H1 (cell line): ENCODE measurements at regions not wholly inside any gene's neighbourhood (a gene's known extent, or its start where the extent isn't known, plus 50 kb on each side); places are given as distances from the start of the nearest gene placed in this dataset.

Experiments used
- CTCF ChIA-PET: fragments of 300-600 bp; sonication (Branson Sonifier 250); formaldehyde crosslinking; loops from one replicate; lab custom pipeline; 2021; ENCODE audit not compliant: partially characterized antibody; lab: Charles Lee
- POLR2A ChIA-PET: fragments of 300-600 bp; sonication (Branson Sonifier 250); formaldehyde crosslinking; loops from one replicate; lab custom pipeline; 2021; ENCODE audit warnings: inconsistent platforms; ENCODE audit not compliant: partially characterized antibody; lab: Charles Lee
- DNase-seq, 2 experiments: peaks; one replicate each; pipeline versions ENCODE4 v3.0.0 to v3.0.0-alpha.2; 2010 to 2022; ENCODE audit warnings: low spot score in 2 of 2, low read depth in 1 of 2, mixed read lengths in 1 of 2
- FAIRE-seq: peaks from 2 replicates; lab custom pipeline; 2011; peaks lifted over from hg19 to GRCh38; lab: Jason Lieb, UNC
- H2AFZ ChIP-seq: 2 replicates; pipeline ENCODE4 v1.8.1; 2012; ENCODE audit warnings: low read length, inconsistent platforms
- H2AK5ac ChIP-seq: 2 replicates; pipeline ENCODE4 v1.6.1; 2013; ENCODE audit warnings: low read depth, low read length
- H2BK120ac ChIP-seq: replicated peaks from 2 replicates; pipeline ENCODE3; 2013; ENCODE audit warnings: low read depth, low read length, inconsistent platforms
- H2BK12ac ChIP-seq: 2 replicates; pipeline ENCODE4 v1.6.1; 2013; ENCODE audit warnings: low read depth, low read length
- H2BK15ac ChIP-seq: 2 replicates; pipeline ENCODE4 v1.6.1; 2013; ENCODE audit warnings: low read length
- H2BK20ac ChIP-seq: 2 replicates; pipeline ENCODE4 v1.6.1; 2013; ENCODE audit warnings: low read length
- H2BK5ac ChIP-seq: 2 replicates; pipeline ENCODE4 v1.6.1; 2013; ENCODE audit warnings: low read depth, low read length
- H3K14ac ChIP-seq: 2 replicates; pipeline ENCODE4 v1.6.1; 2013; ENCODE audit warnings: inconsistent platforms; ENCODE audit not compliant: insufficient read length
- H3K18ac ChIP-seq: 2 replicates; pipeline ENCODE4 v1.6.1; 2013; ENCODE audit warnings: low read length; ENCODE audit errors: extremely low read depth
- H3K23ac ChIP-seq: 2 replicates; pipeline ENCODE4 v1.6.1; 2013; ENCODE audit warnings: inconsistent platforms; ENCODE audit not compliant: insufficient read length
- H3K23me2 ChIP-seq: 2 replicates; pipeline ENCODE4 v1.6.1; 2013; ENCODE audit warnings: low read depth, low read length
- H3K27ac ChIP-seq: 2 replicates; pipeline ENCODE4 v1.6.1; 2011; ENCODE audit warnings: low read depth, low read length, inconsistent platforms
- H3K27me3 ChIP-seq, 4 experiments: replicated peaks in 1 of 4; 1 replicate in 1 of 4; 2 replicates in 3 of 4; pipeline versions ENCODE4 v1.6.1 to v1.8.1; 2011 to 2013; ENCODE audit warnings: low read length in 3 of 4, mild to moderate bottlenecking in 3 of 4, inconsistent platforms in 2 of 4, mixed read lengths in 2 of 4, moderate library complexity in 1 of 4; ENCODE audit not compliant: control insufficient read depth in 3 of 4, insufficient read depth in 3 of 4; ENCODE audit errors: extremely low read depth in 1 of 4
- H3K36me3 ChIP-seq, 4 experiments: 2 replicates each; pipeline versions ENCODE4 v1.6.1 to v1.8.1; 2011 to 2013; ENCODE audit warnings: mild to moderate bottlenecking in 4 of 4, low read length in 3 of 4, moderate library complexity in 2 of 4, control low read depth in 1 of 4, inconsistent platforms in 1 of 4; ENCODE audit not compliant: insufficient read depth in 4 of 4, control insufficient read depth in 2 of 4
- H3K4ac ChIP-seq: replicated peaks from 2 replicates; pipeline ENCODE3; 2013; ENCODE audit warnings: low read length, low read depth, mixed read lengths, inconsistent platforms; ENCODE audit not compliant: insufficient read length
- H3K4me1 ChIP-seq, 4 experiments: replicated peaks in 1 of 4; 1 replicate in 1 of 4; 2 replicates in 3 of 4; pipeline versions ENCODE4 v1.6.1 to v1.8.1; 2011 to 2013; ENCODE audit warnings: low read length in 3 of 4, inconsistent platforms in 2 of 4, mixed read lengths in 1 of 4; ENCODE audit not compliant: insufficient read depth in 4 of 4, control insufficient read depth in 3 of 4
- H3K4me2 ChIP-seq, 2 experiments: 2 replicates each; pipeline versions ENCODE4 v1.6.1 to v1.8.1; 2011 to 2013; ENCODE audit warnings: low read depth in 2 of 2, low read length in 2 of 2, control low read depth in 1 of 2, inconsistent platforms in 1 of 2, mild to moderate bottlenecking in 1 of 2; ENCODE audit not compliant: insufficient read depth in 1 of 2
- H3K4me3 ChIP-seq, 4 experiments: fragments of 200-600, 300-600 bp in 1 of 4; sonication (generic), shearing (Covaris generic), sonication (Bioruptor Twin) in 1 of 4; 2 replicates each; pipeline versions ENCODE4 v1.5.1 to v1.8.1; 2011 to 2016; ENCODE audit warnings: low read length in 4 of 4, low read depth in 3 of 4, control low read depth in 2 of 4, inconsistent platforms in 2 of 4, mild to moderate bottlenecking in 2 of 4, mixed read lengths in 1 of 4, moderate library complexity in 1 of 4; ENCODE audit not compliant: insufficient read depth in 2 of 4; ENCODE audit errors: extremely low read depth in 1 of 4
- H3K56ac ChIP-seq: replicated peaks from 2 replicates; pipeline ENCODE3; 2013; ENCODE audit warnings: low read depth, mild to moderate bottlenecking, mixed read lengths, low read length, inconsistent platforms; ENCODE audit not compliant: insufficient read length
- H3K79me1 ChIP-seq: 2 replicates; pipeline ENCODE4 v1.6.1; 2013; ENCODE audit warnings: low read depth, low read length, control low read depth
- H3K79me2 ChIP-seq, 2 experiments: 2 replicates each; pipeline versions ENCODE4 v1.6.1 to v1.8.1; 2012 to 2013; ENCODE audit warnings: low read length in 2 of 2, mild to moderate bottlenecking in 2 of 2, inconsistent platforms in 1 of 2; ENCODE audit not compliant: insufficient read depth in 2 of 2, control insufficient read depth in 1 of 2
- H3K9ac ChIP-seq, 4 experiments: replicated peaks in 1 of 4; 1 replicate in 1 of 4; 2 replicates in 3 of 4; pipeline versions ENCODE4 v1.6.1 to v1.8.1; 2011 to 2013; ENCODE audit warnings: low read depth in 3 of 4, low read length in 3 of 4, control low read depth in 2 of 4, mild to moderate bottlenecking in 2 of 4, moderate library complexity in 2 of 4, inconsistent platforms in 1 of 4; ENCODE audit errors: extremely low read depth in 1 of 4
- H3K9me3 ChIP-seq, 2 experiments: 2 replicates each; pipeline versions ENCODE4 v1.6.1 to v1.8.1; 2012 to 2013; ENCODE audit warnings: mild to moderate bottlenecking in 2 of 2, moderate library complexity in 2 of 2, control low read depth in 1 of 2, inconsistent platforms in 1 of 2, low read depth in 1 of 2, low read length in 1 of 2, mixed read lengths in 1 of 2; ENCODE audit not compliant: insufficient read depth in 2 of 2
- H4K20me1 ChIP-seq, 2 experiments: replicated peaks in 1 of 2; 2 replicates each; pipeline versions ENCODE3 to v1.8.1; 2011 to 2013; ENCODE audit warnings: inconsistent platforms in 2 of 2, low read length in 2 of 2, mild to moderate bottlenecking in 1 of 2; ENCODE audit not compliant: insufficient read depth in 2 of 2, control insufficient read depth in 1 of 2
- H4K5ac ChIP-seq: 2 replicates; pipeline ENCODE4 v1.6.1; 2013; ENCODE audit warnings: low read length, low read depth, mixed read lengths, inconsistent platforms; ENCODE audit not compliant: insufficient read length
- H4K8ac ChIP-seq: 2 replicates; pipeline ENCODE4 v1.8.0; 2013; ENCODE audit warnings: mild to moderate bottlenecking, moderate library complexity, low read length, inconsistent platforms; ENCODE audit not compliant: insufficient read depth; ENCODE audit errors: extremely low read depth
- H4K91ac ChIP-seq: replicated peaks from 2 replicates; pipeline ENCODE3; 2013; ENCODE audit warnings: low read length, mixed read lengths, inconsistent platforms; ENCODE audit not compliant: insufficient read length
- POLR2AphosphoS5 ChIP-seq: IDR thresholded peaks from 2 replicates; pipeline ENCODE4 v1.6.1; 2011; ENCODE audit warnings: low read depth, low read length
- TF ChIP-seq, protein P1 (sequence below): IDR thresholded peaks from 2 replicates; pipeline ENCODE4 v1.6.1; 2012; ENCODE audit warnings: inconsistent platforms

DNA sequence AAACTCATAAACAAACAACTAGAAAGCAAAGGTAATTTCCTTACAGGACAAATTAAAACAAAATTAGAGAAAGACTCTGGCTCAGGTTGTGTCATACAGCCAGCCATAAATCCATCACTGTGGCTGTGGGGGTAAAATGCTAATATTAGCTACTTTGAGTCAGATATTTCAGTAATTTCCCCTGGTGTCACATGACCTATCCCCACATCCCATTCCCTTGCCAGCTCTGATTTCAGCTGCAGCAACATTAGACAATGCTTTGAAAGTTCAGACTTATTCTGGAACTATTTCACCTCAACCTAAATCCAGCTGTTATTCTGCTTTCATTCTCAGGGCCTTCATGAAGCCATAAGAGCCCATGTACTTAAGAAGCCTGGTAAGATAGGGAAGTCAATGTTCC is 55.3 kb downstream of the RPL10L start:
- Histone ChIP-seq H3K23me2 (no peaks in the 10 kb centered on the region), H3K27ac (no peak overlapping the region), H3K14ac (no peak overlapping the region), H3K79me1 (no peaks in the 10 kb centered on the region; the same call in 1 of the 2 replicates), H4K20me1 (no peaks in the 10 kb centered on the region), H3K9me3 (no peaks in the 10 kb centered on the region), H2BK15ac (no peak overlapping the region), H3K36me3 (no peaks in the 10 kb centered on the region), H2AFZ (no peak overlapping the region), H3K4me3 (no peak overlapping the region), H3K4ac (no peak overlapping the region), H3K79me2 (no peaks in the 10 kb centered on the region), H2BK20ac (no peak overlapping the region), H4K8ac (no peak overlapping the region), H3K18ac (no peak overlapping the region), H3K23ac (no peak overlapping the region), H3K4me2 (no peak overlapping the region), H3K9ac (no peak overlapping the region), H3K27me3 (no peaks in the 10 kb centered on the region), H4K91ac (no peak overlapping the region), H2BK12ac (no peak overlapping the region), H2AK5ac (no peak overlapping the region), H3K4me1 (no peaks in the 10 kb centered on the region), H4K5ac (no peak overlapping the region), H2BK120ac (no peak overlapping the region), H2BK5ac (no peak overlapping the region), H3K56ac (no peak overlapping the region)
- FAIRE-seq (no peak), DNase-seq (no peak)
- POLR2A ChIA-PET, result no interaction called here
- CTCF ChIA-PET, result no interaction called here
- TF ChIP-seq, protein P1, sequence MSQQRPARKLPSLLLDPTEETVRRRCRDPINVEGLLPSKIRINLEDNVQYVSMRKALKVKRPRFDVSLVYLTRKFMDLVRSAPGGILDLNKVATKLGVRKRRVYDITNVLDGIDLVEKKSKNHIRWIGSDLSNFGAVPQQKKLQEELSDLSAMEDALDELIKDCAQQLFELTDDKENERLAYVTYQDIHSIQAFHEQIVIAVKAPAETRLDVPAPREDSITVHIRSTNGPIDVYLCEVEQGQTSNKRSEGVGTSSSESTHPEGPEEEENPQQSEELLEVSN, result no peak
- no peak for TF ChIP-seq POLR2AphosphoS5
